GM19035 (cell line): ENCODE measurements at regions not wholly inside any gene's neighbourhood (a gene's known extent, or its start where the extent isn't known, plus 50 kb on each side); places are given as distances from the start of the nearest gene placed in this dataset.

Experiments
- ATAC-seq: cut with Tn5 transposase; IDR thresholded peaks from one replicate; pipeline ENCODE4 v1.9.1; 2021; ENCODE audit not compliant: unreplicated experiment

- ATAC-seq, result peak; percentile 62
Observed at GRCh38 chr2:212712466-212712865, 173.9 kb upstream of the ERBB4 start.

GRCh38 chr2:212711856-212712255 lies 173.3 kb upstream of the ERBB4 start:
- no peak for ATAC-seq

- ATAC-seq, result no peak
Observed at GRCh38 chr2:212709280-212709679, 170.7 kb upstream of the ERBB4 start.

- ATAC-seq, result no peak
Observed at GRCh38 chr2:212708355-212708754, 169.8 kb upstream of the ERBB4 start.

- no peak for ATAC-seq
Observed at GRCh38 chr2:212695426-212695825, 156.8 kb upstream of the ERBB4 start.

- no peak for ATAC-seq
Observed at GRCh38 chr2:212694398-212694797, 155.8 kb upstream of the ERBB4 start.

- ATAC-seq, result no peak
Observed at GRCh38 chr2:212692466-212692865, 153.9 kb upstream of the ERBB4 start.

- peak; percentile 74 for ATAC-seq
Observed at GRCh38 chr2:212686285-212686895, 147.8 kb upstream of the ERBB4 start.

- no peak for ATAC-seq
Observed at GRCh38 chr2:212683346-212684097, 144.9 kb upstream of the ERBB4 start.

GRCh38 chr2:212682937-212683336 lies 144.3 kb upstream of the ERBB4 start:
- no peak for ATAC-seq

GRCh38 chr2:212677466-212677865 lies 138.9 kb upstream of the ERBB4 start:
- ATAC-seq, result no peak

- no peak for ATAC-seq
Observed at GRCh38 chr2:212672186-212672585, 133.6 kb upstream of the ERBB4 start.

GRCh38 chr2:212669761-212670160 lies 131.2 kb upstream of the ERBB4 start:
- peak; percentile 52 for ATAC-seq

- ATAC-seq, result no peak
Observed at GRCh38 chr2:212667751-212668316, 129.2 kb upstream of the ERBB4 start.

- ATAC-seq, result no peak
Observed at GRCh38 chr2:212665948-212666347, 127.3 kb upstream of the ERBB4 start.

- ATAC-seq, result no peak
Observed at GRCh38 chr2:212659441-212659840, 120.8 kb upstream of the ERBB4 start.

GRCh38 chr2:212649646-212650045 lies 111.0 kb upstream of the ERBB4 start:
- no peak for ATAC-seq

- no peak for ATAC-seq
Observed at GRCh38 chr2:212646698-212647366, 108.2 kb upstream of the ERBB4 start.

GRCh38 chr2:212644195-212644837 lies 105.7 kb upstream of the ERBB4 start:
- no peak for ATAC-seq

- ATAC-seq, result no peak
Observed at GRCh38 chr2:212640428-212640827, 101.8 kb upstream of the ERBB4 start.

- ATAC-seq, result no peak
Observed at GRCh38 chr2:212638694-212639093, 100.1 kb upstream of the ERBB4 start.
